ENCODE measurements at regions not wholly inside any gene's neighbourhood (a gene's known extent, or its start where the extent isn't known, plus 50 kb on each side); places are given as distances from the start of the nearest gene placed in this dataset.

DNA sequence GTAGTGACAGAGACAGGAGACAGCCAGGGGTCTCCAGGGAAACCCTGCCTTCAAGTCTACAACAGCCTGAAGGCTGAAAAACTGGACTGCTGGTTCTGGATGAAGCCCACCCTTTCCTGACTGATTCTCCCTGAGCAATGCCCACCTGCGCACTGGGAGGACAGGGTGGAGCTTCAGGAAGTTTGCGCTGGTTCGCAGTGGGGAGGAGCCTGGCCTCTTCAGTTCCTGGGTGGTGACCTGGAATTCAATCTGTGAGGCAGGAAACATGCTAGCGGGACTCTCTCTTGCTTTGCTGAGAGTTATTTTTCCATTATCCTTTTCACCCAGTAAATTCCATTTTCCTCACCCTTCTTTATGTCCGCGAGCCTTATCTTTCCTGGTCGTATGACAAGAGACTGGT lies 600.8 kb downstream of the TRHDE start:
- no peaks in the 10 kb centered on the region for H3K79me2 ChIP-seq (ENCODE audit: control insufficient read depth, insufficient read depth, low read length)
- H3K4me1 ChIP-seq (ENCODE audit: control insufficient read depth, extremely low read depth, insufficient read depth, low read length), result no peaks in the 10 kb centered on the region
- H3K27me3 ChIP-seq (ENCODE audit: control insufficient read depth, extremely low read depth, insufficient read depth, low read length), result no peaks in the 10 kb centered on the region
- H4K20me1 ChIP-seq (ENCODE audit: control insufficient read depth, extremely low read depth, insufficient read depth, low read length), result no peaks in the 10 kb centered on the region
- DNase-seq (ENCODE audit: low read depth, low spot score) (no peak), FAIRE-seq (no peak)
- no peak overlapping the region for H3K27ac ChIP-seq (ENCODE audit: control insufficient read depth, insufficient read depth, low read length)
- no peaks in the 10 kb centered on the region for H3K9me3 ChIP-seq (ENCODE audit: control insufficient read depth, low read depth, low read length)
- no peak overlapping the region for H3K4me2 ChIP-seq (ENCODE audit: control insufficient read depth, extremely low read depth, insufficient read depth, low read depth, low read length)
- dilution Hi-C loops (cut with MboI; ENCODE audit: extremely low pct_ligation_motif_present, low sequenced_read_pairs), result no loop called here
- no peak overlapping the region for H3K9ac ChIP-seq (ENCODE audit: control insufficient read depth, extremely low read depth, insufficient read depth, low read length)
- no peaks in the 10 kb centered on the region for H3K36me3 ChIP-seq (ENCODE audit: control insufficient read depth in 2 of 2, extremely low read depth in 1 of 2, insufficient read depth in 2 of 2, low read length in 2 of 2)
- no peak for TF ChIP-seq EZH2 (IDR thresholded peaks at IDR 0.05; ENCODE audit: low read length)
- TF ChIP-seq, protein P1, sequence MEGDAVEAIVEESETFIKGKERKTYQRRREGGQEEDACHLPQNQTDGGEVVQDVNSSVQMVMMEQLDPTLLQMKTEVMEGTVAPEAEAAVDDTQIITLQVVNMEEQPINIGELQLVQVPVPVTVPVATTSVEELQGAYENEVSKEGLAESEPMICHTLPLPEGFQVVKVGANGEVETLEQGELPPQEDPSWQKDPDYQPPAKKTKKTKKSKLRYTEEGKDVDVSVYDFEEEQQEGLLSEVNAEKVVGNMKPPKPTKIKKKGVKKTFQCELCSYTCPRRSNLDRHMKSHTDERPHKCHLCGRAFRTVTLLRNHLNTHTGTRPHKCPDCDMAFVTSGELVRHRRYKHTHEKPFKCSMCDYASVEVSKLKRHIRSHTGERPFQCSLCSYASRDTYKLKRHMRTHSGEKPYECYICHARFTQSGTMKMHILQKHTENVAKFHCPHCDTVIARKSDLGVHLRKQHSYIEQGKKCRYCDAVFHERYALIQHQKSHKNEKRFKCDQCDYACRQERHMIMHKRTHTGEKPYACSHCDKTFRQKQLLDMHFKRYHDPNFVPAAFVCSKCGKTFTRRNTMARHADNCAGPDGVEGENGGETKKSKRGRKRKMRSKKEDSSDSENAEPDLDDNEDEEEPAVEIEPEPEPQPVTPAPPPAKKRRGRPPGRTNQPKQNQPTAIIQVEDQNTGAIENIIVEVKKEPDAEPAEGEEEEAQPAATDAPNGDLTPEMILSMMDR (optimal IDR thresholded peaks at IDR 0.05 in 1 of 3, IDR thresholded peaks at IDR 0.05 in 1 of 3, conservative IDR thresholded peaks at IDR 0.05 in 1 of 3; ENCODE audit: extremely low read depth in 1 of 3, insufficient read depth in 2 of 3, low read length in 3 of 3), result no peak
- H3K4me3 ChIP-seq (ENCODE audit: control insufficient read depth in 2 of 3, extremely low read depth in 1 of 3, insufficient read depth in 2 of 3, low read depth in 1 of 3, low read length in 3 of 3), result no peak overlapping the region
- H2AFZ ChIP-seq (ENCODE audit: control insufficient read depth, low read length), result no peak overlapping the region
- H3K9me1 ChIP-seq (ENCODE audit: control insufficient read depth, extremely low read depth, insufficient read depth, low read length), result no peaks in the 10 kb centered on the region

DNA sequence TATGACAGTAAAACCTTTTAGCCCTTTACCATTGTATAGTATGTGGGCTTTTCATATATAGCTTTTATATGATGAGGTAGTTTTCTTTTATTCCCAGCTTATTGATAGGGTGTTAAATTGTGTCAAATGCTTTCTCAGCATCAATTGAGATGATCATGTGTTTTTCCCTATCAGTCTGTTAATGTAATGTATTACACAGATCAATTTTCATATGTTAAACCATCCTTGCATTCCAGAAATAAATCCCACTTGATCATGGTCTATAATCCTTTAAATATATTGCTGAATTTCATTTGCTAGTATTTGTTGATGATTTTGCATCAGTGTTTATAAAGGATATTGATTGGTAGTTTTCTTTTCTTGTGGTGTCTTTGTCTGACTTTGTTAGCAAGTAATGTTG lies 603.9 kb downstream of the TRHDE start:
- Histone ChIP-seq H3K9me1 (ENCODE audit: control insufficient read depth, extremely low read depth, insufficient read depth, low read length) (no peaks in the 10 kb centered on the region), H3K36me3 (ENCODE audit: control insufficient read depth in 2 of 2, extremely low read depth in 1 of 2, insufficient read depth in 2 of 2, low read length in 2 of 2) (no peaks in the 10 kb centered on the region), H3K4me2 (ENCODE audit: control insufficient read depth, extremely low read depth, insufficient read depth, low read depth, low read length) (no peak overlapping the region), H3K79me2 (ENCODE audit: control insufficient read depth, insufficient read depth, low read length) (no peaks in the 10 kb centered on the region), H3K9ac (ENCODE audit: control insufficient read depth, extremely low read depth, insufficient read depth, low read length) (no peak overlapping the region), H3K27ac (ENCODE audit: control insufficient read depth, insufficient read depth, low read length) (no peak overlapping the region), H4K20me1 (ENCODE audit: control insufficient read depth, extremely low read depth, insufficient read depth, low read length) (no peaks in the 10 kb centered on the region), H3K4me1 (ENCODE audit: control insufficient read depth, extremely low read depth, insufficient read depth, low read length) (no peaks in the 10 kb centered on the region), H3K4me3 (ENCODE audit: control insufficient read depth in 2 of 3, extremely low read depth in 1 of 3, insufficient read depth in 2 of 3, low read depth in 1 of 3, low read length in 3 of 3) (no peak overlapping the region), H3K9me3 (ENCODE audit: control insufficient read depth, low read depth, low read length) (no peaks in the 10 kb centered on the region), H2AFZ (ENCODE audit: control insufficient read depth, low read length) (no peak overlapping the region), H3K27me3 (ENCODE audit: control insufficient read depth, extremely low read depth, insufficient read depth, low read length) (no peaks in the 10 kb centered on the region)
- no peak for FAIRE-seq
- TF ChIP-seq, protein P1 (optimal IDR thresholded peaks at IDR 0.05 in 1 of 3, IDR thresholded peaks at IDR 0.05 in 1 of 3, conservative IDR thresholded peaks at IDR 0.05 in 1 of 3; ENCODE audit: extremely low read depth in 1 of 3, insufficient read depth in 2 of 3, low read length in 3 of 3), result no peak
- TF ChIP-seq EZH2 (IDR thresholded peaks at IDR 0.05; ENCODE audit: low read length), result no peak
- no peak for DNase-seq (ENCODE audit: low read depth, low spot score)
- dilution Hi-C loops (cut with MboI; ENCODE audit: extremely low pct_ligation_motif_present, low sequenced_read_pairs), result no loop called here

Measured in keratinocyte (primary cell).